ENCODE measurements at regions not wholly inside any gene's neighbourhood (a gene's known extent, or its start where the extent isn't known, plus 50 kb on each side); places are given as distances from the start of the nearest gene placed in this dataset.

GRCh38 chr12:41981758-41982157 lies 162.9 kb downstream of the GXYLT1 start:
- Histone ChIP-seq H3K36me3 (ENCODE audit: control insufficient read depth, insufficient read depth, low read length, severe bottlenecking) (no peaks in the 10 kb centered on the region), H3K9ac (ENCODE audit: low read length) (no peak overlapping the region), H3K9me3 (ENCODE audit: control insufficient read depth, low read length) (no peaks in the 10 kb centered on the region), H3K27me3 (replicated peaks; ENCODE audit: control insufficient read depth, insufficient read depth, low read length) (no peaks in the 10 kb centered on the region), H3K4me3 (ENCODE audit: low read length) (no peak overlapping the region), H3K4me1 (ENCODE audit: control insufficient read depth, insufficient read depth, low read length) (peaks cover 5% of the 10 kb centered on the region)
- DNase-seq (ENCODE audit: low read depth), result peak; percentile 40

GRCh38 chr12:41981013-41981412 lies 163.7 kb downstream of the GXYLT1 start:
- Histone ChIP-seq H3K4me3 (ENCODE audit: low read length) (no peak overlapping the region), H3K4me1 (ENCODE audit: control insufficient read depth, insufficient read depth, low read length) (peaks cover 5% of the 10 kb centered on the region), H3K36me3 (ENCODE audit: control insufficient read depth, insufficient read depth, low read length, severe bottlenecking) (no peaks in the 10 kb centered on the region), H3K9ac (ENCODE audit: low read length) (no peak overlapping the region), H3K27me3 (replicated peaks; ENCODE audit: control insufficient read depth, insufficient read depth, low read length) (no peaks in the 10 kb centered on the region), H3K9me3 (ENCODE audit: control insufficient read depth, low read length) (no peaks in the 10 kb centered on the region)
- DNase-seq (ENCODE audit: low read depth), result no peak

GRCh38 chr12:41980390-41980789 lies 164.3 kb downstream of the GXYLT1 start:
- H3K9me3 ChIP-seq (ENCODE audit: control insufficient read depth, low read length), result no peaks in the 10 kb centered on the region
- H3K9ac ChIP-seq (ENCODE audit: low read length), result no peak overlapping the region
- H3K27me3 ChIP-seq (replicated peaks; ENCODE audit: control insufficient read depth, insufficient read depth, low read length), result no peaks in the 10 kb centered on the region
- H3K36me3 ChIP-seq (ENCODE audit: control insufficient read depth, insufficient read depth, low read length, severe bottlenecking), result no peaks in the 10 kb centered on the region
- H3K4me1 ChIP-seq (ENCODE audit: control insufficient read depth, insufficient read depth, low read length), result peaks cover 5% of the 10 kb centered on the region
- H3K4me3 ChIP-seq (ENCODE audit: low read length), result no peak overlapping the region
- no peak for DNase-seq (ENCODE audit: low read depth)

GRCh38 chr12:41979574-41979973 lies 165.1 kb downstream of the GXYLT1 start:
- Histone ChIP-seq H3K9me3 (ENCODE audit: control insufficient read depth, low read length) (no peaks in the 10 kb centered on the region), H3K9ac (ENCODE audit: low read length) (no peak overlapping the region), H3K4me1 (ENCODE audit: control insufficient read depth, insufficient read depth, low read length) (peaks cover 5% of the 10 kb centered on the region), H3K27me3 (replicated peaks; ENCODE audit: control insufficient read depth, insufficient read depth, low read length) (no peaks in the 10 kb centered on the region), H3K36me3 (ENCODE audit: control insufficient read depth, insufficient read depth, low read length, severe bottlenecking) (no peaks in the 10 kb centered on the region), H3K4me3 (ENCODE audit: low read length) (no peak overlapping the region)
- DNase-seq (ENCODE audit: low read depth), result no peak

GRCh38 chr12:41972598-41972997 lies 172.1 kb downstream of the GXYLT1 start:
- H3K27me3 ChIP-seq (replicated peaks; ENCODE audit: control insufficient read depth, insufficient read depth, low read length), result no peaks in the 10 kb centered on the region
- no peak overlapping the region for H3K9ac ChIP-seq (ENCODE audit: low read length)
- H3K9me3 ChIP-seq (ENCODE audit: control insufficient read depth, low read length), result no peaks in the 10 kb centered on the region
- H3K36me3 ChIP-seq (ENCODE audit: control insufficient read depth, insufficient read depth, low read length, severe bottlenecking), result no peaks in the 10 kb centered on the region
- H3K4me3 ChIP-seq (ENCODE audit: low read length), result no peak overlapping the region
- DNase-seq (ENCODE audit: low read depth), result no peak
- H3K4me1 ChIP-seq (ENCODE audit: control insufficient read depth, insufficient read depth, low read length), result no peaks in the 10 kb centered on the region

- Histone ChIP-seq H3K9me3 (ENCODE audit: control insufficient read depth, low read length) (no peaks in the 10 kb centered on the region), H3K27me3 (replicated peaks; ENCODE audit: control insufficient read depth, insufficient read depth, low read length) (no peaks in the 10 kb centered on the region), H3K36me3 (ENCODE audit: control insufficient read depth, insufficient read depth, low read length, severe bottlenecking) (no peaks in the 10 kb centered on the region), H3K4me1 (ENCODE audit: control insufficient read depth, insufficient read depth, low read length) (no peaks in the 10 kb centered on the region), H3K4me3 (ENCODE audit: low read length) (no peak overlapping the region), H3K9ac (ENCODE audit: low read length) (no peak overlapping the region)
- no peak for DNase-seq (ENCODE audit: low read depth)
Observed at GRCh38 chr12:41972196-41972595, 172.5 kb downstream of the GXYLT1 start.

GRCh38 chr12:41970744-41971143 lies 173.9 kb downstream of the GXYLT1 start:
- no peaks in the 10 kb centered on the region for H3K36me3 ChIP-seq (ENCODE audit: control insufficient read depth, insufficient read depth, low read length, severe bottlenecking)
- DNase-seq (ENCODE audit: low read depth), result no peak
- H3K9me3 ChIP-seq (ENCODE audit: control insufficient read depth, low read length), result no peaks in the 10 kb centered on the region
- H3K4me3 ChIP-seq (ENCODE audit: low read length), result no peak overlapping the region
- no peaks in the 10 kb centered on the region for H3K4me1 ChIP-seq (ENCODE audit: control insufficient read depth, insufficient read depth, low read length)
- H3K27me3 ChIP-seq (replicated peaks; ENCODE audit: control insufficient read depth, insufficient read depth, low read length), result no peaks in the 10 kb centered on the region
- no peak overlapping the region for H3K9ac ChIP-seq (ENCODE audit: low read length)

GRCh38 chr12:41968599-41968998 lies 176.1 kb downstream of the GXYLT1 start:
- Histone ChIP-seq H3K27me3 (replicated peaks; ENCODE audit: control insufficient read depth, insufficient read depth, low read length) (no peaks in the 10 kb centered on the region), H3K36me3 (ENCODE audit: control insufficient read depth, insufficient read depth, low read length, severe bottlenecking) (no peaks in the 10 kb centered on the region), H3K4me1 (ENCODE audit: control insufficient read depth, insufficient read depth, low read length) (no peaks in the 10 kb centered on the region), H3K4me3 (ENCODE audit: low read length) (no peak overlapping the region), H3K9ac (ENCODE audit: low read length) (no peak overlapping the region), H3K9me3 (ENCODE audit: control insufficient read depth, low read length) (no peaks in the 10 kb centered on the region)
- DNase-seq (ENCODE audit: low read depth), result no peak

GRCh38 chr12:41967668-41968500 lies 176.8 kb downstream of the GXYLT1 start:
- Histone ChIP-seq H3K27me3 (replicated peaks; ENCODE audit: control insufficient read depth, insufficient read depth, low read length) (no peaks in the 10 kb centered on the region), H3K4me1 (ENCODE audit: control insufficient read depth, insufficient read depth, low read length) (no peaks in the 10 kb centered on the region), H3K36me3 (ENCODE audit: control insufficient read depth, insufficient read depth, low read length, severe bottlenecking) (no peaks in the 10 kb centered on the region), H3K4me3 (ENCODE audit: low read length) (no peak overlapping the region), H3K9me3 (ENCODE audit: control insufficient read depth, low read length) (no peaks in the 10 kb centered on the region), H3K9ac (ENCODE audit: low read length) (no peak overlapping the region)
- peak; percentile 14 for DNase-seq (ENCODE audit: low read depth)

- H3K4me3 ChIP-seq (ENCODE audit: low read length), result no peak overlapping the region
- H3K9me3 ChIP-seq (ENCODE audit: control insufficient read depth, low read length), result no peaks in the 10 kb centered on the region
- H3K4me1 ChIP-seq (ENCODE audit: control insufficient read depth, insufficient read depth, low read length), result peaks cover 6% of the 10 kb centered on the region
- no peak overlapping the region for H3K9ac ChIP-seq (ENCODE audit: low read length)
- DNase-seq (ENCODE audit: low read depth), result no peak
- H3K27me3 ChIP-seq (replicated peaks; ENCODE audit: control insufficient read depth, insufficient read depth, low read length), result no peaks in the 10 kb centered on the region
- H3K36me3 ChIP-seq (ENCODE audit: control insufficient read depth, insufficient read depth, low read length, severe bottlenecking), result no peaks in the 10 kb centered on the region
Observed at GRCh38 chr12:41966916-41967315, 177.8 kb downstream of the GXYLT1 start.

GRCh38 chr12:41966001-41966400 lies 178.7 kb downstream of the GXYLT1 start:
- H3K9me3 ChIP-seq (ENCODE audit: control insufficient read depth, low read length), result no peaks in the 10 kb centered on the region
- H3K36me3 ChIP-seq (ENCODE audit: control insufficient read depth, insufficient read depth, low read length, severe bottlenecking), result no peaks in the 10 kb centered on the region
- H3K9ac ChIP-seq (ENCODE audit: low read length), result no peak overlapping the region
- no peaks in the 10 kb centered on the region for H3K27me3 ChIP-seq (replicated peaks; ENCODE audit: control insufficient read depth, insufficient read depth, low read length)
- H3K4me3 ChIP-seq (ENCODE audit: low read length), result no peak overlapping the region
- H3K4me1 ChIP-seq (ENCODE audit: control insufficient read depth, insufficient read depth, low read length), result peaks cover 13% of the 10 kb centered on the region
- no peak for DNase-seq (ENCODE audit: low read depth)

GRCh38 chr12:41963398-41963797 lies 181.3 kb downstream of the GXYLT1 start:
- Histone ChIP-seq H3K9me3 (ENCODE audit: control insufficient read depth, low read length) (no peaks in the 10 kb centered on the region), H3K9ac (ENCODE audit: low read length) (no peak overlapping the region), H3K27me3 (replicated peaks; ENCODE audit: control insufficient read depth, insufficient read depth, low read length) (no peaks in the 10 kb centered on the region), H3K36me3 (ENCODE audit: control insufficient read depth, insufficient read depth, low read length, severe bottlenecking) (no peaks in the 10 kb centered on the region), H3K4me1 (ENCODE audit: control insufficient read depth, insufficient read depth, low read length) (peaks cover 13% of the 10 kb centered on the region), H3K4me3 (ENCODE audit: low read length) (no peak overlapping the region)
- no peak for DNase-seq (ENCODE audit: low read depth)

Measured in adipocyte (in vitro differentiated cells).